ENCODE measurements at regions not wholly inside any gene's neighbourhood (a gene's known extent, or its start where the extent isn't known, plus 50 kb on each side); places are given as distances from the start of the nearest gene placed in this dataset.
"Not testable (repeated sequence)": the region's sequence is repeated elsewhere in the genome, so short reads cannot be mapped to it uniquely, and the experiment has no call there.

GRCh38 chr4:163077680-163078079, 89.0 kb downstream of the NAF1 start:
- DNase-seq = no peak

GRCh38 chr4:163072222-163072621, 94.5 kb downstream of the NAF1 start:
- no peak for DNase-seq

GRCh38 chr4:163071308-163071707, 95.4 kb downstream of the NAF1 start:
- DNase-seq = no peak

DNA sequence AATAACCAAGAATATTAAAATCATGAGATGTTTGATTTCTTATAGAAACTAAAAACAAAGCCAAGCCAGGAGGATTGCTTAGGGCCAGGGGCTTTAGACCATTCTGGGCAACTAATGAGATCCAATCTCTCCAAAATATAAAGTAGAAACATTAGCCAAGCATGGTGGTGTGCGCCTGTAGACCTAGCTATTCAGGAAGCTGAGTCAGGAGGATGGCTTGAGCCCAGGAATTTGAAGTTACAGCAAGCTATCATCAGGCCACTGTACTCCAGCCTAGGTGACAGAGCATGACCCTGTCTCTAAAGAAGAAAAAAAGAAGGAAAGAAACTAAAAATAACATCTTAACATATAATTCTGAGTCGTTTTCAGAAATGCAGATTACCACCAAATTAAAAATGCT, 96.7 kb downstream of the NAF1 start:
- no peak for DNase-seq

DNA sequence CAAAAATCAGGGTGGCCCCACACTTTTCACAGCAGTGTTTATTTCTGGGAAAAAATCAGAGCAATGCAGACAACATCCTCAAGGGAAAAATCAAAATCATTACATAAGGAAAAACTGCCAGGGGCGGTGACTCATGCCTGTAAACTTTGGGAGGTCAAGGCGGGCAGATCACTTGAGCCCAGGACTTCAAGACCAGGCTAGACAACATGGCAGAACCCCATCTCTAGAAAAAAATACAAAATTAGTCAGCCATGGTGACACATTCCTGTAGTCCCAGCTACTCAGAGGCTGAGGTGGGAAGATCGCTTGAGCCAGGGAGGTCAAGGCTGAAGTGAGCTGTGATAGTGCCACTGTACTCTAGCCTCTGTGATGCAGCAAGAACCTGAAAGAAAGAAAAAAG, 102.8 kb downstream of the NAF1 start:
- DNase-seq = no peak

- no peak for DNase-seq
Observed at GRCh38 chr4:163048447-163048846, 118.2 kb downstream of the NAF1 start.

- no peak for DNase-seq
Observed at GRCh38 chr4:163042306-163042705, 124.4 kb downstream of the NAF1 start.

DNA sequence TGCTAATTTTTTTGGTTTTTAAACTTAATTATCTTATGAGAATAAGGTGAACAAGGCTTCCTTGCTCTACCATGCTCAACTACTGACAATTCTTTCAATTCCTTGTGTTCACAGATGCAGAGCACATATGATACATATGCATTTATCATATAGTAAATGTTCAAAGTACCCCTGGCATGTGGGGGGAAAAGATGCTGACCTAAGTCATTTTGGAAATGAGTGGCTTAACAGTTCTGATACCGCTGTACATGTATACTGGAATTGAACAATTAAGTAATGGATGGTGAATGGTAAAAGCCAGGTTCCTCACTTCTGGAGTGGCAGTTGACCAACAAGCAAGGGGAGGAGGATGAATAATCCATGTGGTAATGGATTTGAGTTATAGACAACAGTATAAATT, 149.6 kb downstream of the NAF1 start:
- DNase-seq = no peak

DNA sequence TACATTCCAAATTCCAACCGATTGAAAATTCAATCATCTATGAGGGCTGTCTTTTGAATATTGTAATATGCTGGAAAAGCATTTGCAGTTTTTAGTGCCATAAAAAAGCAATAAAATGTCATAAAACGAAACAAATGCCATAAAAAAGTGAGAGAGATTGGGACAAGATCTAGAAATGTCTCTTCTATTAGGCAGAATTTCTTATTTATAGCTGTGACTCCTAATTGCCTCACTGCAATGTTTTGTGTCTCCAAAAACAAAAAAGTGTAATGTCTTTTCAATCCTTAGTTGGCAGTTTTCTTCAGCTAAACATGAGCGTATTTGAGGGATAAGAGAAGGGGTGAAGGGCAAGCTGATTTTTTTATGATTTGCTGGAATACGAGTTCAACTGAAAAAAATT, 153.9 kb downstream of the NAF1 start:
- DNase-seq = no peak

- no peak for DNase-seq
Observed at GRCh38 chr4:163003979-163004378, 162.7 kb downstream of the NAF1 start.

GRCh38 chr4:162988530-162988929, 178.2 kb downstream of the NAF1 start:
- no peak for DNase-seq

GRCh38 chr4:162985131-162985530, 181.6 kb downstream of the NAF1 start:
- DNase-seq = no peak

DNA sequence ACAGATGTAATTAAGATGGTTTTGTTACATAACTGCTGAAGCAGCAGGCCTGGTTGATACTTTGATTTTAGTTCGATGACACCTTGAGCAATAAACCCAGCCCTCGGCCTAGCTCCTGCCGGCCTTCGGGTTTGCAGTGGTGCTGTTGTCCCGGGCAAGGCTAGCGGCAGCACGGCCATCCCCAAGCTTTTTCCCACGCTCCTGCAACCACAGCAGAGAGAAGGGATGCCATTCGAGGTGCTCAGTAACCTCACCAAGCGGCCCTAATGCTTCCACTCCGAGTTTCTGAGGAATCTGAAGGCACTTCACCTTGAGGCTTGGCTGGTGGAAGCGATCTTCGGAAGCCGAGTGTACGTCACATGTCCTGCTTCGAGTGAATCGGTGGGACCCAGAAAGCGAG, 182.1 kb downstream of the NAF1 start:
- DNase-seq = no peak

DNA sequence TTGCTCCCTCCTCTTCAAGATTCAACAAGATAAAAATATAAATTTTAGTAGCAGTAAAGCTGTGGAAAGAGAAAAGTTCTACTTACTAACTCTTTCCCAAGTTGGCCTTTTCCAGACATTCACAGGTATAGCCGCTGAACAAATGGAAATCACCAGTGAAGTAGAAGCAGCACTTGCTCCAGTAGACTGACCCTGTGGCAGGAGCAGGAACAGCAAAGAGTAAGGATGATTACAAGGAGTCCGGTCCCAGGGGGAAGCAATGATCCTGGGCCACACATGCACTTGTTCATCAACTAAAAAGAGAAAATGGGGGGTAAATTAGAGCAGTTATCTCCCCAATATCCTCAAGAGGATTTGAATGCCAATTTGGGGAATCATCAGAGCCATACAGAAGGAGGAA, 184.9 kb downstream of the NAF1 start:
- no peak for DNase-seq

DNA sequence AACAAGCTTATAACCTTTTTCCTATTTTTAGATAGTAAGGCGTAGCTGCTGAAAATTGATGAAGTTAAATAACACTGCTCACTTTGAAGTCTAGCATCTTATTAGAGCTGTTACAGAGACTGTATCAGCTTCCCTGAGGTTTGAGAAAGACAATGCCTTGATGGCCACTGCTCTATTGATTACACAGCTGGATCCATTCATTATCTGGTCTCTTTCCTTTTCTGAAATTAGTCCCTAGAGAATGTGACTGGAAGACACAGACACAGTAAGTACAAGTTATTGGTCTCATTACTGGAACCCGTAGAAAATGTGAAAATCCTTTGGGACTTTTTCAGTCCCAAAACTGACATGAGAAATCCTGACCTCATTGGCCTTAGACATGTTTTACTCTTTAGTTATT, 188.3 kb downstream of the NAF1 start:
- no peak for DNase-seq

GRCh38 chr4:162977788-162978187, 188.9 kb downstream of the NAF1 start:
- DNase-seq = no peak

DNA sequence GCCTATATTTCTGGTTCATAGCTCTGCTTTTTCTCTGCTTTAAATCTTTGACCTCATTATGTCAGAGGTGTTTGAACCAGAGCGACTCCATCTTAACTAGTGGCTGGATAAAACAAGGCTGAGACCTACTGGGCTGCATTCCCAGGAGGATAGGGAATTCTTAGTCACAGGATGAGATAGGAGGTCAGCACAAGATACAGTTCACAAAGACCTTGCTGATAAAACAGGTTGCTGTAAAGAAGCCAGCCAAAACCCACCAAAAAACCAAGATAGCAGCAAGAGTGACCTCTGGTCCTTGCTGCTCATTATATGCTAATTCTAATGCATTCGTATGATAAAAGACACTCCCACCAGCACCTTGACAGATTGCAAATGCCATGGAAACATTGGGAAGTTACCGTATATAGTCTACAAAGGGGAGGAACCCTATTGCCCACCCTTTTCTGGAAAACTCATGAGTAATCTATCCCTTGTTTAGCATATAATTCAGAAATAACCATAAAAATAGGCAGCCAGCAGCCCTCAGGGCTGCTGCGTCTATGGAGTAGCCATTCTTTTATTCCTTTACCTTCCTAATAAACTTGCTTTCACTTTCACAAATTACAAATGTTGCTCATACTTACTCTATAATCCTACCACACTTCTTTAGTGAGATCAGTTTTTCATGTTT, 193.9 kb downstream of the NAF1 start:
- no peak for DNase-seq

- DNase-seq = no peak
Observed at GRCh38 chr4:162969194-162969593, 197.5 kb downstream of the NAF1 start.

- not testable (repeated sequence) for DNase-seq
Observed at GRCh38 chr4:162965978-162966377, 200.7 kb downstream of the NAF1 start.

DNA sequence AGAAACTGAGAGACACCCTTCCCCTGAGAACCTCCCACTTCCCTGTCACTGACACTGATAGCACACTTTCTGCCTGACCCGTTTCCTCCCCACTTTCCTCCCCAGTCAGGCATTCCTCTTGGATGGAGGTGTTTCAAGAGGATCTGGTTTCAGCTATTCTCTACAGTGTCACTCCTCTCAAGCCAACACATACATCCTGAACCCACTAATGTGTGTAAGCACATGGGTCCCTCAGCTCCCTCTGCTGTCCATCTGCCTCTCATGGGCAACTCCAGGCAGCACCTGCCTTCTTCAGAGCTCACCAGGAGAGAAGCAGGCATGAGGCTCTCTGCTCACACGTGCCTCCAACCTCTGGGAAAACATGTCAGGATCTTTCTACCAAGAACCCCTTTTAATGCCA, 207.6 kb downstream of the NAF1 start:
- DNase-seq = no peak

- no peak for DNase-seq
Observed at GRCh38 chr4:162957521-162958143, 209.1 kb downstream of the NAF1 start.

GRCh38 chr4:162954976-162955375, 211.7 kb downstream of the NAF1 start:
- DNase-seq = no peak

DNA sequence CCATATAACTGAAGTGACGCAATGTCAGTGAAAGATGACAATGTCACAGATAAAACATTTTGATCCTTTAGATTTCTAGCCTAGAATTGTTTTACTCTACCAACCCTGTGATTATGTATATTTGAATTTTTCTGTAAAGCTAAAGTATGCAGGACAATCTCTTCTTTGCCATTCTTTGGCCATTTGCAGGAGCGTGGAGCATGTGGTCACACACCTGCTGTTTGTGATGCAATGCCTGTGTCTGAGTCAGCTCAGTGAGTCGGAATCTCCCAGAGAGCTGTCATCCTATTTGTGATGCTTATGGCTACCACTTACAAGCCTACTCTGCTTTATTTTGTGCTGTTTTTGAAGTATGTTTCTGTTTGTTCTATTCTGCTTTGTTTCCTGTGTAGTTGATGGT, 214.5 kb downstream of the NAF1 start:
- no peak for DNase-seq

DNA sequence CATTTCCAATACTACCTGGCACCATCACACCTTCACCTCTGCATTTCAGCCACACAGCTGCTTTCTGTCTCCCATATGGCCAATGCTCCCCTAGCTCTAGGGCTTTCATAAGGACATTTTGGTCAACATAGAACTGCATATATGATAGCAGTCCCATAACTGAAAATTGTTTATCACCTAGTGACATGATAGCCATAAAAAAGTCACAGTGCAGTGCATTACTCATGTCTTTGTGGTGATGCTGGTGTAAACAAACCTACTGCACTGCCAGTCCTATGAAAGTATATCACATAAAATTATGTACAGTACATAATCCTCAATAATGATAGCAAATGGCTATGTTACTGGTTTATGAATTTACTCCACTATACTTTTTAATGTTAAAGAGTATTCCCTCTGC, 221.0 kb downstream of the NAF1 start:
- no peak for DNase-seq

DNA sequence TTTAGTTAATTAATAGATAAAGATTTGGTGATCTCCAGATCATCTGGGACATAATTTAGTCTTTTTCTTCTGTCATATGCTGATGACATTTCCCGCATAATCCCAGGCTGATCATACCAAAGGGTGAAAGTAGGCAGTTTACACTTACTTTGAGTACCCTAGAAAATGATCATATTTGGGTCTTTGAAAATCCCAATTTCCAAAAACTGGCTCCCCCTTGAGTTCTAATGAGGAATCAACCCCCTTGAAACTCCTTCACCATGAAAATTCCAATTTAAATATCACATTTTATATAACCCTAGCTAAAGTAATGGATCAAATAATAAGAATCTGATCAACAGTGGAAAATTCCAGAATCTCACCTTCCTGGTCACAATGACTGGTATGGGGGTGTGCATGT, 223.4 kb downstream of the NAF1 start:
- DNase-seq = no peak
